ENCODE measurements at regions not wholly inside any gene's neighbourhood (a gene's known extent, or its start where the extent isn't known, plus 50 kb on each side); places are given as distances from the start of the nearest gene placed in this dataset.
A peak's percentile ranks its signal among the peaks of the same experiment; 100 is the strongest.
"Not testable (repeated sequence)": the region's sequence is repeated elsewhere in the genome, so short reads cannot be mapped to it uniquely, and the experiment has no call there.

DNA sequence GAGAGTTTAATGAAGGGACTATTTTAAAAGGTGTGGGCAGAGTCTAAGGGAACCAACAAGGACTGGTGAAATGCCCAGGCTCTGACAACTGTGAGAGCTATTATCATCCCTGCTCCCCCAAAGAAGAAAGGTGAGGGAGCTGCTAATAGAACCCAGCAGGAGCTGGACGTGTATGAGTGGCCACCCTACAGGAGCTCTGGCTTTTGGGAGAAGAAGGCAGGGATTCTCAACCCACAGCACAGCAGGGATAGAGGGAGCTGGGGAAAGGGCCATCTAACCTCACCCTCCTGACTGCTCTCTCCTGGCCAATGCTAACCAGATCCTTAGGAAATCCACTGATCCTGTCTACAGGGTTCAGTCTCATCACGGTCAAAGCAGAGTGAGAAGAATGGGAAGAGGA, 57.1 kb downstream of the GRIN2B start:
- no peak for DNase-seq

DNA sequence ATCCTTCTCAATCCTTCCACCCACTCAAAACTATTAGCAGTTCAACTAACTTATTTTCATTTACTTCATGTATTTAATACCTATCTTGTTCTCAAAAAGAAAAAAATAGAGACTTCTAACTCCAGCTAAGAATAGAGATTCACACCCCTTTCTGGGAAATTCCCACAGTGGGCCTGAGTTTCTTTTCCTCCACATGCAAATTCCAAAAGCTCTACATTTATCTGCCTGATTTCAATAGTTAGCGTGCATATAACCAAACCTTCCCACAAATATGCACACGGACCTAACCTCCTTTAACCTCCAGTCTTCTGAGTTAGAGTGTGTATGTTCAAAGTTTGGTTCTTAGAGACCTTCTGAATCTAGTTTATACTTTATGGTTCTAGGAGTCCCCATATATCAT, 62.5 kb downstream of the GRIN2B start:
- no peak for DNase-seq

DNA sequence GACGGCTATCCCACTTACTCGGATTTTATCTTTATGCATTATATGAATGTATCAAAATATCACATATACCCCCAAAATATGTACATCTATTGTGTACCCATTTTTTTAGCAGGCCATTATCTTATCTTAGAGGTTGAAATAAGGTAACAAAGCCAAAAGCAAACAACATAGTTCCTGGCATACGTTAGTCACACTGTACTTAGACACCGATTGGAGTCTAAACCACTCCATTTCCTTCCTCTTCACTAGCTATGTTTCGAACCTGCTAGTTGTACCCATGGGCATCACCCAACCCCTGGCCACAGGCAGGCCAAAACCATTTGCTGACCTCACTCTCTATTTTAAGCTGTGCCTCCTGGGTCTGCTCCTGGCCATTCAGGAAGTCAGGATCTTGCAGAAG, 66.3 kb downstream of the GRIN2B start:
- no peak for DNase-seq

DNA sequence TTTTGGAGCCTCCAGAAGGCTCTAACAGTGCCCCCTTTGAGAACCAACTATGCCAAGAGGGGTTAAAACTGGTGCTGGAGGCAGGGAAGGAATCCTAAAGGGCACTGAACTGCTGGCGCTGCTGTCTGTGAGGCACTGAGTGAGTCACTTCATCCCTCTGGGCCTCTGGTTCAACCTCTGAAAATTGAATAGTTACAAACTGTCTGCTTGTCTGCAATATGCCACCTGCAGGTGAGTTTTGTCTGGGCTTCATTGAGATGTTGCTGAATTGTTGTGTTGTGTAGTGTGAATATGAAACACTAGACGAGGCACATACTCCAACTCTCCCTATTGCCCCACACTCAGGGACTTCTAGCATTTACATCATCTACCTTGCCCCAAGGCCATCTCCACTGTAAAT, 68.0 kb downstream of the GRIN2B start:
- DNase-seq, result no peak

DNA sequence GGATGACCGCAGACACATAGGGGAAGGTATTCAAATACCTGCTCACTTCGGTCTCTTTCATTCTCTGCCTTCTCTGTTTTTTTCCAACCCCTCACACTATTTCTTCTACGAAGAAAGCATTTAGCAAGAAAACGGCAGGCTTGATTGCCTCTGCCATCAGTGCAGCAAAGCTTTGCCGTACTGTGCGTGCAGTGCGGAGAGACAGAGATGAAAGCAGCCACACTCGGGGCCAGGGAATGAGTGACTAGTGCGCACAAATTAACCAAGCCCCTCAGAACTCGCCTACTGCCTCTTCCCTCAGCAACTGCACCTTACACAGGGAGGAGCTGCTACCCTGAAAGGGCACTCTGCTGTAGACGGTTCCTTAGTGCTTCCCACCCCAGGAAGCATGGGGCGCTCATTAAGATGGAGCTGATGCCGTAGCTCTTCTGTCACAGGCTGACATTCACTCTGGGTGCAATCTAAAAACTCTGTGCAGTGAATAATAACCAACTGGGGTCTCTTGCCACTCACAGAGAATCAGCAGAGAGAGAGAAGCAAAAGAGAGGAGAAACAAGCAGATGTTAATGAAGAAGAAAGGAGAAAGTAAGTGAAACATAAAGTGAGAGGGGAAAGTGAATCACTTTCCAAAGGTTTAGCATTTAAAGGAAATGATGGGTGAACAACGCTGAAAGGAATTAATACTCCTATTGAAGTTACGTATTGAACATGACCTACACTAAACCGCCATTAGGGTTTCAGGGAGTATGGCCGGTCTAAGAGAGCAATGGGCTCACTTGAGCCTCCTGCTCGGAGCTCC, 69.4 kb downstream of the GRIN2B start:
- no peak for DNase-seq

DNA sequence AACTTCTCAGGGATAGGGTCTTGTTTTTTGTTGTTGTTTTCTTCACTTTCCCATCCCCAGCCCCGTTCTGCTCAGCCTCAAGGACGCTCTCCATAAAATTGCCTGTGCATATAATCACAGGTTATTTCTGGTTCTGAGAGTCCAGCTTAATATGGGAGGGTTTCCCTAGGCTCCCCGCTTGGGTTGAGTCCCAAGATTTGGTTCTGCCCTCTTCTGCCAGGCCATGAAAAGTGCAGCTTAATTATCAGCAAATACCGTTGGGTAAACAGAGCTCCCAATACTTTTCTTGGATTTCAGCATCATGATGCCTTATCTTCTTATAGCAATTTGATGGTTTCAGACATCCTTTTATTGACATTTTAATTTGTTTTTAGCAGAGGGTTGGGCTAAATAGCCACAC, 75.6 kb downstream of the GRIN2B start:
- no peak for DNase-seq

DNA sequence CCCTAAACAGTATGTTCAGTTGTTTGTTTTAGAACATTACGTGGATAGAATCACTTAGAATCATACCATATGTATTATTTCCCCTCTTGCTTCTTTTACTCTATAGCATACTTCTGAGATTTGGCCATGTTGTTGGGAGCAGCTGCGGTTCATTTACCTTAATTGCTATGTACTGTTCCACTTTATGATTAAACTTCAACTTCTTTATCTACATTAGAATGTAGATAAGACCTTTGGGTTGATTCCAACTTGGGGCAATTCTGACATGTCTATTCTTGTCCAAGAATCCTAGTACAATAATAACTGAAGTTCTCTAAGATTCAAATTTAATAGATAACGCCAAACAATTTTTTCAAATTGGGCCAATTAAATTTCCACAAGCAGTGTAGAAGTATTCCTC, 80.7 kb downstream of the GRIN2B start:
- no peak for DNase-seq

DNA sequence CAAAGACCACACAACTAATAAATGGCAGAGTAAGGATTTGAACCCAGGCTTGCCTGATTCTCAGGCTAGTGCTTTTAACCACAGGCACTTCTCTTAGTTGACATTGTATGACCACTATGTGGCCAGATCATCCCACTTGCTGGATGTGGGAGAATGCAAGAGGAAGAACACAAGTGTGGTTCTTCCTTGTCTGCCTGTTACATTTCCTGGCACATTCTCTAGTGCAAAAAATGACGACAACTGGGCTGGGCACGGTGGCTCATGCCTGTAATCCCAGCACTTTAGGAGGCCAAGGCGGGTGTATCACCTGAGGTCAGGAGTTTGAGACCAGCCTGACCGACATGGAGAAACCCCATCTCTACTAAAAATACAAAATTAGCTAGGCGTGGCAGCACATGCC, 83.0 kb downstream of the GRIN2B start:
- not testable (repeated sequence) for DNase-seq

DNA sequence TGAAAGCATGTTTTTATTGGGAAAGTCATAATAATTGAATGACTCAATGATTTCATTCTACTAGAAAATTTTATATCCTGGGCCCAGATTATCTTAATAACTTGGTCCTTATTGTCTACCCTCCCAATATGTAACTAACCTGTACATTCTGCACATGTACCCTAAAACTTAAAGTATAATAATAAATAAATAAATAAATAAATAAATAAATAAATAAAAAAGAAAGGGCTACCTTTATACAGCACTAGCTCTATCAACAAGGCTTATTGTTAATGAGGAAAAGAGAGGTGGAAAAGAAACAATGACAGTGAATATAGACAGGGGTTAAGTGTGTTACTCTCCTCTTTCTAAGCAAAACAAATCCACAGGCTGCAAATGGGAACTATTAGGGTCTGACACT, 83.6 kb downstream of the GRIN2B start:
- no peak for DNase-seq

DNA sequence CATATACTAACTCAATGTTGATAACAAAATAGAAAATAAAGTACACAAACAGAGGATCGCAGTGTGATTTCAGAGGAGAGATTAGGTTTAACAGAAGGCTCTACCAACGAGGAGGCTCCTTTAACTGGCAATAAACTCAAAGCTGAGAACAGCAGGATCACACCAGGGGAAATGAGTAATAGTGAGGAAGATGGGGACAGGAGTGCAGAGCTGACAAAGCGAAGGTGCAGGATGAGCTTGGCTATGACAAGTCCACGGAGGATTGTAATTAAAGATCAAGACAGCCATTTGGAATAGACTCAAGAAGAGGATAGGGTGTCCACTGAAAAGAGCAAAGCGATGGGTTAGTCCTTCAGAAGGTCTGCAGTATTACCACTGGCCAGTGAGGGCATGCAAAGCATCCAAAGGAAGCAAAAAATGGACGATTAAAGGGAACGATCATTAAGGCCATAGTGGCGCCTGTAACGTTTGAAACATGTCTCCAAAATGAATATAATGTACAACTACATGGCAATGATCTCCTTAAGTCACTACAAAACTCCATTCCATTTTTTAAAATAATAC, 85.3 kb downstream of the GRIN2B start:
- DNase-seq, result no peak

DNA sequence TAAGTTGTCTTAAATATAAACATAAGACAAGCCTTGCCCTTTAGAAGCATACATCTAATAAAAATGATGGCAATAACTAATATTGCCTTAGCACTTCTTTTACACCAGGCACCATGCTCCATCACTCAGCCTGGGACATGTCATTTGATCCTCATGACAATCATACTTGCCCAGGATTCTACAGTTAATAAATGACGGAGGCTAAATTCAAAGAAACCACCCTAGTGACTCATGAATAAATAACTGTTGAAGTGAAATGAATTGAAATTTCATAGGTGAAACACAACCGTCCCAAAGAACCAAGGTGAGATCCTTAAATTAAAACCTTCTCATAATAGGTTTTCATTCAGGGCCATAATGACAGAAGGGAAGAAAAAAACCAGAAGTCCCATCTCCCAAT, 89.5 kb downstream of the GRIN2B start:
- DNase-seq, result no peak

DNA sequence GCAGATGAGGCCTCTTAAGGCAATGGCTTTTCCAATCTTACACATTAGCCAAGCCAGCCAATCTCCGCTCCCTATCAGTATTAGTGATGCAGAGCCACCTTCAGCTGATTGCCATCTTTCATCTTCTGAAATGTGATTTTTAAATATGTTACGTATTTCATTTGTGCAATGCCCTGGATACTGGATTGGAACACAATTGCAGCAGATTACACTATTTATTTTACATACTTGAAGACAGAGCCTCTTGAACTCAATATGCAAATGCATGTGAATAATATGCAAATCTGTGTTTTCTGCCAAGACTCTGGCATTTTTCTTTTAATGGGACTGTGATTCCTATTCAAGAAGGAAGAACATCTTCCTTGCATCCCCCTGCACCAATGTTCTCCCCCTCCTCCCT, 90.5 kb downstream of the GRIN2B start:
- no peak for DNase-seq

DNA sequence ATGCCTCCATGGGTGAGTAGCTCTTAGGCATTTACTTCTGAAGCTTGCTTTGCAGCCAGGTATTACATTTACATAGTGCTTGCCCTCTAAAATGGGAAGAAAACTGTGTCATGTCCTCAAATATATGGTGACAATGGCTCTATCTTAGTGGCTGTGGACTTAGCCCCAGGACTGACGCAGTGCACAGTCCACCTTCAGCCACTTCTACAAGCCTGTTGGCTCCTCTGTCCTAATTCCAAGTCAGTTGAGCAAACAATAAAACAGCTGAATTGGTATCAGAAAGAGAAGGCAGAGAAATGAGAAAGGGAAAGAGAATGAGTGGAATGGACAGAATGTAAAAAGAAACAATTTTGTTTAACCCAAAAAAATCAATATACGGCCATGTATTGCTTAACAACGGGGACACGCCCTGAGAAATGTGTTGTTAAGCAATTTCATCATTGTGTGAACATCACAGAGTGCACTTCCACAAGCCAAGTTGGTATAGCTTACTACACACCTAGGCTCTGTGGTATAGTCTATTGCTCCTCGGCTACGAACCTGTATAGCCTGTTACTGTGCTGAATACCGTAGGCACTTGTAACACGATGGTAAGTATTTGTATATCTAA, 93.5 kb downstream of the GRIN2B start:
- DNase-seq, result no peak

DNA sequence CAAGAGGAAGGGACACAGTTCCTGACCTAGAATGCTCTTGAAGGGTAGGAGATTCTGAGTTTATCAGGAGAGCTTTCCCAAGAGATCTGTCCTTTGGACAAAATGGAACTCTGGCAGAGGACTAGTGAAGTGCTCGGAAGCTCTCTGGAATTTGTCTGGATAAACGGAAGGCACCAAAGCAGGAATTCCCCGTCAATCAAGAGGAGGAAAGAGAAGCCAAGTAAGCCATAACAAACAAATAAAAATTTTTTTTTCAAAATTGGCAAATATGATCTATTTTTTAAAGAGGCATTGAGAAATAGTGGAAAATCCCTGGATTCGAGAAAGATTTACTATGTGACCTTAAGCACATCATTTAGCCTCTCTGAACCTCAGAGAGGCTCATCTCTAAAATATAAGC, 99.2 kb downstream of the GRIN2B start:
- DNase-seq, result no peak

DNA sequence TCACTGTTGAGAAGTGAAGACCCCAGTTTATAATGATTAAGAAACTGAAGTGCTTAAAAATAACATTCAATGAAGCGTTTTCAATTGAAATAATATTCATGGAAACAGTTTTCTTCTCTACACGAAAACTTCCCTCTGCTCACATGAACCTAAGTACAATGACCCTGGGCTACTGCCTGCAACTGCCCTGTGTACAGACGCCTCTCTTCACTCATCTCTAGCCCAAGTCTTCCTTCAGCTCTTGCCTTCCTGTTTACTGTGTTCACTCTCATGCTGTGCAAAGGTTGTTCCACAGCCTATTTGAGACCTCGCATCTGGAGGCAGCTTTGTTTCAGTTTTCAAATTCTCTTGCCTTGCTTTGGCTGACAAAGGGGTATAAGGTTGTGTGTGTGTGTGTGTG, 100.8 kb downstream of the GRIN2B start:
- no peak for DNase-seq

DNA sequence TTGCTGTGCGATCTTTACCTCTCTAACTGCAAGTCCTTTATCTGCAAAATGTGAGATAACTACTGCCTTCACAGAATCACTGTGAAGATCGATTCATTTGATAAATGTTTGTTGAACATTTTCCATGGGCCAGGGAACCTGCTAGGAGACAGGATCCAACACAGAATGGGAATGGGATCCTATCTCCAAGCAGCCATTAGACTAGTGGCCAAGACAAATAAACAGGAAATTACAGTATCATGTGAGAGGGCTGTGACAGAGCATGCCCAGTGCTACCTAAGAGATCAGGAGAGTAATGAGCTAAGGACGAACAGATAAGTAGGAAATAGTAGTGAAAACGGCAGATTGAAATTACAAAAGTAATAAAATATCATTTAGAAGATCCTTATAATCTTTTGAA, 105.7 kb downstream of the GRIN2B start:
- no peak for DNase-seq

DNA sequence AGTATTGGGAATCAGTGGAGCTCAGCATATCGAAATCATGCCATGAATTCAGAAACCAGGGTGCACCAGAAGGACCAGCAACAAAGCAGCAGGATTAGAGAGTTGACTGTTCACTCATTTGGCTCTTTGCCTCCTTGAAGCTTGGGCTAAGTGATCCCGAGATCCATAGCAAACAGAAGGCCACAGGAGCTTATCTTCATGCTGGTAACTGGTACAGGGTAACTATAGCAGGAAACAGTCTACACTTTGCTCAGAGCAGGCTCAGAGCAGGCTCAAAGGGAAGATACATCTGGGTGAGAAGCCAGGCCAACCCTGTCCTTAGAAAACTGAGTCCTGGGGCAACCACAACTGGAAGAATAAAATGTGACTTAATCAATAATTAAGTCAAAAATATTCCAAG, 111.1 kb downstream of the GRIN2B start:
- no peak for DNase-seq

DNA sequence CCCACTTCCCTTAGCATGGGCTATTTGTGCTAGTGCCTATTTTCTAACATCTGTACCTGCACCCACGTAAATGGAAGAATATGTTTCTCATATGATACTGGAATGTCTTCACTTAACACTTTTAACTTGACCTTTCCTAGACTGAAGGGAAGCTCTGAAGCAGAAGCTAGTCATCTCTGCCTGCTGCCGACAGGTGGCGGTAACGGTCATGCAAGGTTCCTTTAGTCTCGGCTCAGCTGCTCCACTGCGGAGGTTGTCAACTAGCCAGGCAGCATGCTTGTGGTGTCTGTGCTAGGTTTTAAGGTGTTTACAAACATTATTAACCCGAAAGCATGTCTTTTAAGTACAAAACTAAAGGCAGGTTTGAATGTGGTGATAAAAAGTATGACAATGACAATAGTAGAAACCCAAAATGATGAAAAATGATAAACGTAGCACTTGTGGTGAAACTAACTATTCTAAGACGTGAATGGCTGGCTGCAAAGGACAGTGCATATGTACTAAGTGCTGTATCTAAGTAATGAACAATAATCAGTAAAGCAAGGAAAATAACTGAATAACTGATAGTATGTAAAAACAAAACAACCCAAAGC, 117.2 kb downstream of the GRIN2B start:
- peak; percentile 17 for DNase-seq

DNA sequence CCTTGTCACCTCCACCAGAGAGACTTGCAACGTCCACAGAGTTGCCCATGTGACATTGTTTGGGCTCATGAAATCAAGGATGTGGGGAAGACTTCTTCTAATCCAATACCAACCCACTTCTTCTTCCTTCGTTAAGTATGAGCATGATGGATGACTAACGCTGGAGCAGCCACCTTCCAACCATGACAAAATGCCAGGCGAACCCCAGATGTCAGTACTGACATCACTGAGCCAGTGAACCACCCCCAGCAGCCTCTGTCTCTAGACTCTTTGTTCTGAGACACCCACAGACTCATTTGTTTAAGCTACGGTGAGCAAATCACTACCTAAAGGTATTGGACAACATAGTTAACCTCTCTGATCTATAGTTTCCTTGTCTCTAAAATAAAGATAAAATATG, 123.7 kb downstream of the GRIN2B start:
- no peak for DNase-seq

DNA sequence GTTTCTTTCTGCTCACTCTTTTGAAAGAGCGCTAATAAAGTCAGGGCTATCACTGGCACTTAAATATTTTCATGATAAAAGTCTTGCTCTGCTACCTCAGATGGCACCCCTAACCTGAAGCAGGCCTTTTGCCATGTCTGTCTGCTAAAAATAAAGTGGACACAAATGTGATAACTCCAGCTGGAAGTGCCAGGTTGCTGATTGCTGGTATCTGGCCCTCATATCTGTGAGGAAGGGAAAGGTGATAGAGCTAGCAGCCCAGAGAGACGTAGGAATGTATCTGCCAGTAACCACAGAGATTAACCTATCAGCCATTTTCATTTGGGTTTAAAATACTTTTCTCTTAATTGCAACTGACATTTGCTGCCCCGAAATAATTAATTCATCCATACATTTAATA, 127.9 kb downstream of the GRIN2B start:
- no peak for DNase-seq

DNA sequence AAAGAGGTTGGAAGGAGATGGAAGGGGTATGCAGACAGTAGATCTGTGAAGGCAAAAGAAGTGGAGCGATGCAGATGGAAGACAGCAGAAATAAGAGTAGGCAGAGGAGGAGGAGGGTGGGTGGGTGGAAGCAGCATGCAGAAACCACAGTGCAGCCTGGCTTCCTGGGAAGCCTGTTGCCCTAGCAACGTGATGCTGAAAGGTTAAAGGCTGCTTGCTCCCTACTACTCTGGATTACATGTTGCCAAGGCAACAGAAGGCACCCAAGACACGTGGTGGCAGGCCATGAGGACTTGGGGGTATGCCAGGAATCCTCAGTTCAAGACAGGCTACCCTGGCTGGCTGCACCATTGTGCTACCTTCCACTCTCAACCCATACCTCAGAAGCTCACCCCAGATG, 129.6 kb downstream of the GRIN2B start:
- DNase-seq, result no peak

DNA sequence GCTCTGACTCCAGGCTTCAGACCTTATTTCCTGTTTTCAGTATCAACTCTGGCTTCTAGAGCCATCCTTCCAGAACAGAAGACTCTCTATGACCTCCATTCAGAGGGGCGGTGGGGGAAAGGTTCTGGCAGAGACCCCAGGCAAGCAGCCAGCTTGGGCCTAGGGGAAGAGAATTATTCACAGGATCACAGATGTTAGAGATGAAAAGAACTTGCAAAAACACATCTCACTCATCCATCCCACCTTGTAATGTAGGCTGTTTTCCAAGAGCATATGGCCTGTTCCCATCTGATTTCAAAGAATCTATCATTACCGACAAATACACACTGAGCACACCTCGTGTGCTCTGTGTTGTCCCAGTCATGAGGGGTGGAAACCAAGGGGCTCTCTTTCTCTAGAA, 131.9 kb downstream of the GRIN2B start:
- no peak for DNase-seq

DNA sequence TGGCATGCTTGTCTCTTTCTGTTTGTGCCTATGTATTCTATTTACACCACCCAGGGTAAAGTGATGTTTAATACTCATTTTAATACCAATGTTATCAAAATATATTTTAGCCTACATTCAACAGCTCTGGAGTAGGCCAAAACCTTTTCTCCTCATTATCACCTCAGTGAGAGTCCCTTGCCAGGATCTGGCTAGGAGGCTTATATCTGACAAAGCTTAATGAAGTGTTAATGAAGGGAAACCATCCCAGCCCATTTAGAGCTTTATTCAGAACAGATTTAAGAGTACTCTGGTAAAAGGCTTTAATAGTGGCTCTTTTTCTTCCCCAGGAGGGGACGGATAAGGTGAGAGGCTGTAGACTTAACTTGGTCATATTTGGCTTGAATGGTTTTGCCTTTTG, 137.6 kb downstream of the GRIN2B start:
- DNase-seq, result no peak

DNA sequence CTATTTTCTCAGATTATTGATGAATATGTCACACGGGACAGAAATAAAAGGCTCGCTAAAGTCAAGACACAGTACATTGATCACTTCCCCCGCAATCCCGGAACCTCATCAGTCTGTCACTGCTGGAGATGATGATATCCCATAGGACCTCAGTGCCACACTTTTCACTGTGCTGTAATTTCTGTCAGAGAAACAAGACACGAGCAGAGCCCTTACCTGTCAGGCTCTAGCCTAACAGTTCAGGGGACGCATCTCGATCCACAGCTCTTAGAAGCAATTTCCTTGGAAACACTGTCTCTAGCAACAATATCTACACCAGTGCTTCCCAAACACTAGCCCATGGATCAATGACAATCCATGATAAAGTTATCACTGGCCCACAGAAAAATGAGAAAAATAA, 140.0 kb downstream of the GRIN2B start:
- no peak for DNase-seq

Measured in 8988T (cell line).